Activated naive CD8-positive, alpha-beta T cell treated with anti-CD3 and anti-CD28 coated beads for 36 hours (primary cell): ENCODE measurements at regions not wholly inside any gene's neighbourhood (a gene's known extent, or its start where the extent isn't known, plus 50 kb on each side); places are given as distances from the start of the nearest gene placed in this dataset.
A peak's percentile ranks its signal among the peaks of the same experiment; 100 is the strongest.
"Not testable (repeated sequence)": the region's sequence is repeated elsewhere in the genome, so short reads cannot be mapped to it uniquely, and the experiment has no call there.

ENCODE experiments used
- DNase-seq: peaks from one replicate; pipeline ENCODE4 v3.0.0; 2021
- H3K27ac Mint-ChIP-seq: one replicate; pipeline ENCODE4 v1.8.0; 2022; ENCODE audit warnings: mild to moderate bottlenecking, moderate library complexity, mixed read lengths
- H3K27me3 Mint-ChIP-seq: one replicate; pipeline ENCODE4 v1.8.0; 2022; ENCODE audit warnings: mild to moderate bottlenecking, mixed read lengths
- H3K36me3 Mint-ChIP-seq: one replicate; pipeline ENCODE4 v1.8.0; 2021; ENCODE audit warnings: mild to moderate bottlenecking, mixed read lengths
- H3K4me1 Mint-ChIP-seq: one replicate; pipeline ENCODE4 v1.8.0; 2021; ENCODE audit warnings: mixed read lengths
- H3K4me3 Mint-ChIP-seq: one replicate; pipeline ENCODE4 v1.8.0; 2022; ENCODE audit warnings: mild to moderate bottlenecking, moderate library complexity, mixed read lengths
- H3K9me3 Mint-ChIP-seq: one replicate; pipeline ENCODE4 v1.8.0; 2022; ENCODE audit warnings: mixed read lengths

DNA sequence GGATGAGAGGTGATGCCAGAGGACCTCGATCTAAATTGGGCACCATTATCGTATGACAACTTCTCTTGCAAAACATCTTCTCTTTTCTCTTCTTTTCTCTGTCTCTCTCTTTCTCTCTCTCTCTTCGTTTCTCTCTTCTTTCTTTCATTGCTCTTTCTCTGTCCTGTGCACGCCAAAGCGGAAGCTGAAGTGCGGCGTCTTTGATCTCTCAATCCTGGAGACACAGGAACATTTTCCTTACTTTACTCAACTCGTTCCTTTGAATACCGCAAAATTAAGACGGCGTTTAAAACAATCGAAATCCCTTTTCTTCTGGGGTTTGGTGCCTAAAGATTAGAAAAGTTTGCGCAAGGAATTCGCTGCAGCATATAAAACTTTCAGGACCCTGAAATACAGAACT is 176.6 kb downstream of the KDM5D start:
- peaks cover 13% of the 10 kb centered on the region for H3K36me3 Mint-ChIP-seq
- H3K4me1 Mint-ChIP-seq, result peaks cover 19% of the 10 kb centered on the region
- H3K9me3 Mint-ChIP-seq, result no peaks in the 10 kb centered on the region
- peak overlapping the region; percentile 100 for H3K27ac Mint-ChIP-seq
- peak overlapping the region; percentile 99 for H3K4me3 Mint-ChIP-seq
- H3K27me3 Mint-ChIP-seq, result no peaks in the 10 kb centered on the region
- no peak for DNase-seq

- Mint-ChIP-seq H3K36me3 (peaks cover 9% of the 10 kb centered on the region), H3K9me3 (no peaks in the 10 kb centered on the region), H3K4me3 (peak overlapping the region; percentile 99), H3K27me3 (no peaks in the 10 kb centered on the region), H3K4me1 (peaks cover 14% of the 10 kb centered on the region), H3K27ac (peak overlapping the region; percentile 100)
- DNase-seq, result peak; percentile 79
These were observed 177.2 kb downstream of the KDM5D start for GRCh38 chrY:19567051-19567921.

GRCh38 chrY:19559161-19559560 is 185.4 kb downstream of the KDM5D start:
- Mint-ChIP-seq H3K4me3 (no peak overlapping the region), H3K27ac (no peak overlapping the region), H3K27me3 (no peaks in the 10 kb centered on the region), H3K4me1 (no peaks in the 10 kb centered on the region), H3K9me3 (no peaks in the 10 kb centered on the region), H3K36me3 (peaks cover 2% of the 10 kb centered on the region)
- no peak for DNase-seq

GRCh38 chrY:19549671-19550466 is 194.7 kb downstream of the KDM5D start:
- H3K4me1 Mint-ChIP-seq, result peaks cover 6% of the 10 kb centered on the region
- H3K9me3 Mint-ChIP-seq, result no peaks in the 10 kb centered on the region
- no peak for DNase-seq
- peaks cover 2% of the 10 kb centered on the region for H3K36me3 Mint-ChIP-seq
- no peaks in the 10 kb centered on the region for H3K27me3 Mint-ChIP-seq
- no peak overlapping the region for H3K27ac Mint-ChIP-seq
- H3K4me3 Mint-ChIP-seq, result no peak overlapping the region

GRCh38 chrY:19541475-19542306 is 202.8 kb downstream of the KDM5D start:
- Mint-ChIP-seq H3K9me3 (no peaks in the 10 kb centered on the region), H3K36me3 (no peaks in the 10 kb centered on the region), H3K27me3 (peaks cover 4% of the 10 kb centered on the region), H3K4me3 (no peak overlapping the region), H3K27ac (no peak overlapping the region), H3K4me1 (no peaks in the 10 kb centered on the region)
- no peak for DNase-seq

DNA sequence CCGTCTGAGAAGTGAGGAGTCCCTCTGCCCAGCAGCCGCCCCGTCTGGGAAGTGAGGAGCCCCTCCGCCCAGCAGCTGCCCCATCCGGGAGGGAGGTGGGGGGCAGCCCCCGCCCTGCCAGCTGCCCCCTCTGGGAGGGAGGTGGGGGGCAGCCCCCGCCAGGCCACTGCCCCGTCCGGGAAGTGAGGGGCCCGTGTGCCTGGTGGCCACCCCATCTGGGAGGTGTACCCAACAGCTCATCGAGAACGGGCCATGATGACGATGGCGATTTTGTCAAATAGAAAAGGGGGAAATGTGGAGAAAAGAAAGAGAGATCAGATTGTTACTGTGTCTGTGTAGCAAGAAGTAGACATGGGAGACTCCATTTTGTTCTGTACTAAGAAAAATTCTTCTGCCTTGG is 208.8 kb downstream of the KDM5D start:
- H3K4me1 Mint-ChIP-seq, H3K36me3 Mint-ChIP-seq, DNase-seq, H3K4me3 Mint-ChIP-seq, H3K27me3 Mint-ChIP-seq, H3K9me3 Mint-ChIP-seq, H3K27ac Mint-ChIP-seq: not testable (repeated sequence)

DNA sequence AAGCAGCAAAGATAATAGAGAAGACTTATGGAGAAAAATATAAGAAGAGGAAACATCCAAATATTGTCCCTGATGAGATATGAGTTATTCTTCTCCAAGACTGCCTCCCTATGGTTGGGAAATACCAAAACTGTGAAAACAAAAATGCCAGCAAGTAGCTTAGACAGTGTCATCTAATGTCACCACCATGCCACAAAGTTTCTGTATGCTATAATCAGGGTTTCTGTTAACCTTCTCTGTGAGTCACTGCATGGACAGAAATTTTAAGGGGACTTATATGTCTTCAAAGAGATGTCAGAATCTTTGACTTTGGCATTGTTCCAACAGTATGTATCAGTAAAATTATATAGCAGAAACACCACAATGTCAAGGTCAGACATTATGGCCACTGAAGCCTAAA is 222.6 kb downstream of the KDM5D start:
- peaks cover 4% of the 10 kb centered on the region for H3K4me1 Mint-ChIP-seq
- no peak overlapping the region for H3K4me3 Mint-ChIP-seq
- no peak overlapping the region for H3K27ac Mint-ChIP-seq
- H3K36me3 Mint-ChIP-seq, result no peaks in the 10 kb centered on the region
- H3K9me3 Mint-ChIP-seq, result peaks cover 3% of the 10 kb centered on the region
- H3K27me3 Mint-ChIP-seq, result no peaks in the 10 kb centered on the region
- DNase-seq, result no peak

- no peaks in the 10 kb centered on the region for H3K27me3 Mint-ChIP-seq
- peaks cover 28% of the 10 kb centered on the region for H3K4me1 Mint-ChIP-seq
- H3K4me3 Mint-ChIP-seq, result peak overlapping the region; percentile 88
- peak; percentile 29 for DNase-seq
- H3K27ac Mint-ChIP-seq, result peak overlapping the region; percentile 96
- H3K36me3 Mint-ChIP-seq, result peaks cover 3% of the 10 kb centered on the region
- H3K9me3 Mint-ChIP-seq, result peaks cover 3% of the 10 kb centered on the region
These were observed 241.5 kb downstream of the KDM5D start for GRCh38 chrY:19503092-19503449.

GRCh38 chrY:19502169-19503091 is 242.1 kb downstream of the KDM5D start:
- Mint-ChIP-seq H3K4me1 (peaks cover 30% of the 10 kb centered on the region), H3K27ac (peak overlapping the region; percentile 96), H3K4me3 (peak overlapping the region; percentile 88), H3K36me3 (peaks cover 3% of the 10 kb centered on the region), H3K27me3 (no peaks in the 10 kb centered on the region), H3K9me3 (peaks cover 3% of the 10 kb centered on the region)
- no peak for DNase-seq

- peaks cover 9% of the 10 kb centered on the region for H3K36me3 Mint-ChIP-seq
- H3K27ac Mint-ChIP-seq, result peak overlapping the region; percentile 62
- peaks cover 45% of the 10 kb centered on the region for H3K4me1 Mint-ChIP-seq
- peaks cover 3% of the 10 kb centered on the region for H3K9me3 Mint-ChIP-seq
- DNase-seq, result no peak
- H3K27me3 Mint-ChIP-seq, result no peaks in the 10 kb centered on the region
- H3K4me3 Mint-ChIP-seq, result peak overlapping the region; percentile 60
These were observed 246.0 kb downstream of the KDM5D start for GRCh38 chrY:19498556-19498955.

- Mint-ChIP-seq H3K9me3 (peaks cover 12% of the 10 kb centered on the region), H3K36me3 (peaks cover 44% of the 10 kb centered on the region), H3K27me3 (no peaks in the 10 kb centered on the region), H3K4me3 (no peak overlapping the region), H3K4me1 (peaks cover 10% of the 10 kb centered on the region), H3K27ac (peak overlapping the region; percentile 69)
- DNase-seq, result no peak
These were observed 257.0 kb downstream of the KDM5D start for GRCh38 chrY:19487494-19487893.

- H3K4me3 Mint-ChIP-seq, result no peak overlapping the region
These were observed 259.5 kb downstream of the KDM5D start for GRCh38 chrY:19484997-19485396.

GRCh38 chrY:19479141-19479540 is 265.4 kb downstream of the KDM5D start:
- H3K4me3 Mint-ChIP-seq, result no peak overlapping the region
- H3K27ac Mint-ChIP-seq, result no peak overlapping the region
- no peaks in the 10 kb centered on the region for H3K9me3 Mint-ChIP-seq
- H3K4me1 Mint-ChIP-seq, result peaks cover 18% of the 10 kb centered on the region
- no peaks in the 10 kb centered on the region for H3K27me3 Mint-ChIP-seq
- DNase-seq, result no peak
- H3K36me3 Mint-ChIP-seq, result peaks cover 29% of the 10 kb centered on the region

More at GRCh38 chrY:19484997-19485396, 259.5 kb downstream of the KDM5D start:
- Mint-ChIP-seq H3K4me1 (peaks cover 10% of the 10 kb centered on the region), H3K27me3 (no peaks in the 10 kb centered on the region), H3K27ac (no peak overlapping the region), H3K36me3 (peaks cover 37% of the 10 kb centered on the region), H3K9me3 (peaks cover under 1% of the 10 kb centered on the region)
- DNase-seq, result no peak

DNA sequence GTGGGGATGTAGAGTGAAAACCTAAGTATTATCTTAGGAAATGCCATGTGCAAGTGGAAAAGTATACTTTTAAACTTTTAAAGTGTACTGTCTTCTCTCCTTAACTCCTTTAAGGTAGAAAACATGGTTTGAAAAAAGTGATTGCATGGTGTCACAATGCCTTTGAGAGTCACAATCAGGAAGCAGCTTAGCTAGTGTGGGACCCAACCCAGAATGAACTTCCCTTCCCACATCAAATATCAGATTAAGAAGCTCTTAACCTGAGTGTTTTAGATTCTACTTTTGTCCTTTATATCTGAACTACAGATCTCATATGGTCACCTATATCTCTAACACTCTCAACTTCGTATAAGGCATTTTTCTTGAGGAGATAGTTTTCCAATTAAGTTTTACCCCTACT is 266.6 kb downstream of the KDM5D start:
- no peaks in the 10 kb centered on the region for H3K27me3 Mint-ChIP-seq
- DNase-seq, result no peak
- peaks cover 18% of the 10 kb centered on the region for H3K4me1 Mint-ChIP-seq
- peaks cover 32% of the 10 kb centered on the region for H3K36me3 Mint-ChIP-seq
- no peaks in the 10 kb centered on the region for H3K9me3 Mint-ChIP-seq
- no peak overlapping the region for H3K4me3 Mint-ChIP-seq
- peak overlapping the region; percentile 48 for H3K27ac Mint-ChIP-seq
